Activated naive CD8-positive, alpha-beta T cell treated with anti-CD3 and anti-CD28 coated beads, Interleukin-2, amount 50 U/mL, for 24 hours (primary cell): ENCODE measurements at regions not wholly inside any gene's neighbourhood (a gene's known extent, or its start where the extent isn't known, plus 50 kb on each side); places are given as distances from the start of the nearest gene placed in this dataset.
"Not testable (repeated sequence)": the region's sequence is repeated elsewhere in the genome, so short reads cannot be mapped to it uniquely, and the experiment has no call there.

Source experiments
- ATAC-seq: fragments of 150-1000 bp; cut with Tn5 transposase; one replicate; pipeline ENCODE4 v1.10.0; 2021
- DNase-seq: peaks from one replicate; pipeline ENCODE4 v3.0.0; 2021
- H3K27ac Mint-ChIP-seq: one replicate; pipeline ENCODE4 v1.8.0; 2021; ENCODE audit warnings: mild to moderate bottlenecking, mixed read lengths
- H3K27me3 Mint-ChIP-seq: one replicate; pipeline ENCODE4 v1.8.0; 2021; ENCODE audit warnings: mixed read lengths
- H3K36me3 Mint-ChIP-seq: one replicate; pipeline ENCODE4 v1.8.0; 2021; ENCODE audit warnings: low read depth, mixed read lengths
- H3K4me1 Mint-ChIP-seq: one replicate; pipeline ENCODE4 v1.8.0; 2021; ENCODE audit warnings: mixed read lengths
- H3K4me3 Mint-ChIP-seq: one replicate; pipeline ENCODE4 v1.8.0; 2021; ENCODE audit warnings: mild to moderate bottlenecking, moderate library complexity, mixed read lengths
- H3K9me3 Mint-ChIP-seq: one replicate; pipeline ENCODE4 v1.8.0; 2021; ENCODE audit warnings: mixed read lengths

- H3K27ac Mint-ChIP-seq = no peak overlapping the region
- H3K9me3 Mint-ChIP-seq = peaks cover 5% of the 10 kb centered on the region
- DNase-seq (no peak), ATAC-seq (no peak)
- no peaks in the 10 kb centered on the region for H3K4me1 Mint-ChIP-seq
- no peak overlapping the region for H3K4me3 Mint-ChIP-seq
- H3K36me3 Mint-ChIP-seq = no peaks in the 10 kb centered on the region
- no peaks in the 10 kb centered on the region for H3K27me3 Mint-ChIP-seq
Observed at GRCh38 chr9:102941868-102942267, 53.3 kb upstream of the CYLC2 start.

GRCh38 chr9:102922526-102922925, 72.6 kb upstream of the CYLC2 start:
- H3K36me3 Mint-ChIP-seq = no peaks in the 10 kb centered on the region
- H3K27ac Mint-ChIP-seq = no peak overlapping the region
- H3K4me1 Mint-ChIP-seq = no peaks in the 10 kb centered on the region
- DNase-seq (no peak), ATAC-seq (no peak)
- H3K4me3 Mint-ChIP-seq = no peak overlapping the region
- H3K9me3 Mint-ChIP-seq = peaks cover 4% of the 10 kb centered on the region
- H3K27me3 Mint-ChIP-seq = no peaks in the 10 kb centered on the region

DNA sequence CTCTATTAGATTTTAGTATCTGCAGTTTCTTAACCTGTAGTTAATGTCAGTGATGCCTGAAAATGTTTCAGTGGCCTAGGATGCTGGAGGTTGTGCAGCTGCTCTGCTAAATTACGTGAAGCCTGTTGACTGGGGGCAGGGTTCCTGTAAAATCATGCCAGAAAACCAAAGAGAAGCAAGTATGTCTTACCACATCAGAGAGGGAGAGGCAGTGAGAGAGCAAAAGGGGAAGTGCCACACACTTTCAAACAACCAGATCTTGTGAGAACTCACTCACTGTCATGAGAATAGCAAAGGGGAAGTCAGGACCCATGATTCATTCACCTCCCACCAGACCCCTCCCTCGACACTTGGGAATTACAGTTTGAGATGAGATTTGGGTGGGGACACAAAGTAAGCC, 83.9 kb upstream of the CYLC2 start:
- Mint-ChIP-seq H3K4me1 (no peaks in the 10 kb centered on the region), H3K27ac (no peak overlapping the region), H3K36me3 (no peaks in the 10 kb centered on the region), H3K9me3 (peaks cover 7% of the 10 kb centered on the region), H3K4me3 (no peak overlapping the region), H3K27me3 (no peaks in the 10 kb centered on the region)
- ATAC-seq (no peak), DNase-seq (no peak)

- H3K4me1 Mint-ChIP-seq, H3K36me3 Mint-ChIP-seq, H3K4me3 Mint-ChIP-seq, H3K27me3 Mint-ChIP-seq, DNase-seq, H3K27ac Mint-ChIP-seq, ATAC-seq: not testable (repeated sequence)
- H3K9me3 Mint-ChIP-seq = peaks cover 13% of the 10 kb centered on the region
Observed at GRCh38 chr9:102905795-102906194, 89.3 kb upstream of the CYLC2 start.

GRCh38 chr9:102892025-102892424, 103.1 kb upstream of the CYLC2 start:
- no peak overlapping the region for H3K4me3 Mint-ChIP-seq
- no peaks in the 10 kb centered on the region for H3K36me3 Mint-ChIP-seq
- no peaks in the 10 kb centered on the region for H3K27me3 Mint-ChIP-seq
- DNase-seq (no peak), ATAC-seq (no peak)
- peaks cover 4% of the 10 kb centered on the region for H3K9me3 Mint-ChIP-seq
- H3K4me1 Mint-ChIP-seq = no peaks in the 10 kb centered on the region
- no peak overlapping the region for H3K27ac Mint-ChIP-seq

DNA sequence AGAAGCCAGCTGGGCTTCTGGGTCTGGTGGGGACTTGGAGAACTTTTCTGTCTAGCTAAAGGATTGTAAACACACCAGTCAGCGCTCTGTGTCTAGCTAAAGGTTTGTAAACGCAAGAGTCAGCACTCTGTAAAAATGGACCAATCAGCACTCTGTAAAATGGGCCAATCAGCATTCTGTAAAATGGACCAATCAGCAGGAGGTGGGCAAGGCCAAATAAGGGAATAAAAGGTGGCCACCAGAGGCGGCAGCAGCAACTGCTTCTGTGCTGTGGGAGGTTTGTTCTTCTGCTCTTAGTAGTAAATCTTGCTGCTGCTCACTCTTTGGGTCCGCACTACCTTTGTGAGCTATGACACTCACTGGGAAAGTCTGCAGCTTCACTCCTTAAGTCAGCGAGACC, 106.4 kb upstream of the CYLC2 start:
- H3K36me3 Mint-ChIP-seq, H3K27me3 Mint-ChIP-seq, H3K9me3 Mint-ChIP-seq, H3K4me3 Mint-ChIP-seq, DNase-seq, H3K27ac Mint-ChIP-seq, H3K4me1 Mint-ChIP-seq, ATAC-seq: not testable (repeated sequence)

DNA sequence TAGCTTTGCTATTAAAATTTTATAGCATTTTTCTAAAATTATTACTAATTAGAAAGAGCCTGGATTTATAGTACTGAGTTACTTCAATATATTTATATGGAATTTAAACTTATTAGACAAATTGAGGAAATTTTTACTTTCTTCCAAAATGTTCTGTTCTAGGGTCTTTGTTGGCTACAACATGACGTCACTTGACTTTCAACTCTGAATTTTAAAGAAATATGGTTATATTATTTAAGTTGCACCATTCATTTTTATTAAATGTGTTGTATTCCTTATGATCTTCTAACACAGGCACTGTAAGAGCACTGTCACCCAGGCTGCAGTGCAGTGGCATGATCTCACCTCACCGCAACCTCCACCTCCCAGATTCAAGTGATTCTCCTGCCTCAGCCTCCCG, 119.4 kb upstream of the CYLC2 start:
- no peaks in the 10 kb centered on the region for H3K4me1 Mint-ChIP-seq
- H3K27ac Mint-ChIP-seq = no peak overlapping the region
- no peaks in the 10 kb centered on the region for H3K9me3 Mint-ChIP-seq
- no peak for ATAC-seq
- no peaks in the 10 kb centered on the region for H3K27me3 Mint-ChIP-seq
- no peaks in the 10 kb centered on the region for H3K36me3 Mint-ChIP-seq
- no peak for DNase-seq
- no peak overlapping the region for H3K4me3 Mint-ChIP-seq

- Mint-ChIP-seq H3K36me3 (no peaks in the 10 kb centered on the region), H3K27me3 (no peaks in the 10 kb centered on the region), H3K4me1 (no peaks in the 10 kb centered on the region), H3K4me3 (no peak overlapping the region), H3K9me3 (peaks cover 8% of the 10 kb centered on the region), H3K27ac (no peak overlapping the region)
- DNase-seq (no peak), ATAC-seq (no peak)
Observed at GRCh38 chr9:102867488-102867887, 127.6 kb upstream of the CYLC2 start.

- Mint-ChIP-seq H3K36me3 (no peaks in the 10 kb centered on the region), H3K4me3 (no peak overlapping the region), H3K27ac (no peak overlapping the region), H3K9me3 (peaks cover 13% of the 10 kb centered on the region), H3K4me1 (no peaks in the 10 kb centered on the region), H3K27me3 (no peaks in the 10 kb centered on the region)
- no peak for DNase-seq
- no peak for ATAC-seq
Observed at GRCh38 chr9:102862478-102862877, 132.7 kb upstream of the CYLC2 start.

- Mint-ChIP-seq H3K9me3 (peaks cover 15% of the 10 kb centered on the region), H3K27ac (no peak overlapping the region), H3K4me1 (no peaks in the 10 kb centered on the region), H3K4me3 (no peak overlapping the region), H3K36me3 (no peaks in the 10 kb centered on the region), H3K27me3 (no peaks in the 10 kb centered on the region)
- no peak for DNase-seq
- ATAC-seq = no peak
Observed at GRCh38 chr9:102855641-102856040, 139.5 kb upstream of the CYLC2 start.

DNA sequence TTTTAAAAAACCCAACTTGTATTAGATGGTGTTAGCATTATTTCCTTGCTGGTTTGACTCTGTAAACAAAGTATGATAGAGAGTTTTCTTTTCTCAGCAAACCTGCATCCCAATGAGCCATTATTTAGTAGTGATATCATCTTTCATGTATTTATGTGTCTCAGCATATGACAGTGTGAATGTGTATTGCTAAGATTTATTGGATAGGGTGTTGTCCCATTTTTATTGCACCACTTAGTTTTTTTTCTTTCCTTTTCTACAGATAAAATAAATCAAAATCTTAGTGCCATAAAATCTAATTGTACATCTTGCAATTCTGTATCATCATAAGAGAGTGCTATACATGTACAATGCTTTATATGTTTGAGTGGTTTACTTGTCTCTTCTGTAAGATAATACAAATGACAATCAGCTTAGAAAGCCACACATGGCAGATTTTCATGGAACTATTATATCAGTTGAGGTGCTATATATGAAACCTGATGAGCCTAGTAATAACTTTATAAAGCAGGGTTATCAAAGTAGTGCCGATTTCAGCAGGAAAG, 149.2 kb upstream of the CYLC2 start:
- Mint-ChIP-seq H3K4me1 (no peaks in the 10 kb centered on the region), H3K9me3 (peaks cover 8% of the 10 kb centered on the region), H3K36me3 (no peaks in the 10 kb centered on the region), H3K27ac (no peak overlapping the region), H3K4me3 (no peak overlapping the region), H3K27me3 (no peaks in the 10 kb centered on the region)
- ATAC-seq = no peak
- no peak for DNase-seq

GRCh38 chr9:102844716-102845115, 150.4 kb upstream of the CYLC2 start:
- H3K27me3 Mint-ChIP-seq = no peaks in the 10 kb centered on the region
- H3K4me3 Mint-ChIP-seq = no peak overlapping the region
- no peak overlapping the region for H3K27ac Mint-ChIP-seq
- ATAC-seq (no peak), DNase-seq (no peak)
- H3K4me1 Mint-ChIP-seq = no peaks in the 10 kb centered on the region
- no peaks in the 10 kb centered on the region for H3K36me3 Mint-ChIP-seq
- peaks cover 8% of the 10 kb centered on the region for H3K9me3 Mint-ChIP-seq

DNA sequence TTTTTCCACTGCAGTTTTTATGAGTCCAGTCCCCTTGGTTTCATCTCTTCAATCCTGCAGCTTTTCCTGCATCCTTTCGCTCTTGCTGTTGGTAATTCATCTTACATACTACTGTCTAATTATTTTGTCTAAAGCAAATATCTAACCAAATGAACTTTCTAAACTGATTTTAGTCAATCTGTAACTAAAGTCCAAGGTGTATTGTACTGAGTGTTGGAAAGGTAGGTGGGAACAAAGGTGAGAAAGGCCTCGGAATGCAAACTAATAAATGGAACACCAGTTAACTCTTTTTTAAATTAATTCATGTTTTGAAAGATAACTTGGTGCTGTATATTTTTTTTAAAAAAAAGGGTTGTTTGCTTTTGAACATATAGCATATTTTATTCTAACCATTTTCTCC, 152.7 kb upstream of the CYLC2 start:
- H3K4me1 Mint-ChIP-seq = no peaks in the 10 kb centered on the region
- peaks cover 2% of the 10 kb centered on the region for H3K9me3 Mint-ChIP-seq
- H3K27me3 Mint-ChIP-seq = no peaks in the 10 kb centered on the region
- no peak overlapping the region for H3K4me3 Mint-ChIP-seq
- H3K27ac Mint-ChIP-seq = no peak overlapping the region
- DNase-seq = no peak
- no peak for ATAC-seq
- H3K36me3 Mint-ChIP-seq = no peaks in the 10 kb centered on the region

DNA sequence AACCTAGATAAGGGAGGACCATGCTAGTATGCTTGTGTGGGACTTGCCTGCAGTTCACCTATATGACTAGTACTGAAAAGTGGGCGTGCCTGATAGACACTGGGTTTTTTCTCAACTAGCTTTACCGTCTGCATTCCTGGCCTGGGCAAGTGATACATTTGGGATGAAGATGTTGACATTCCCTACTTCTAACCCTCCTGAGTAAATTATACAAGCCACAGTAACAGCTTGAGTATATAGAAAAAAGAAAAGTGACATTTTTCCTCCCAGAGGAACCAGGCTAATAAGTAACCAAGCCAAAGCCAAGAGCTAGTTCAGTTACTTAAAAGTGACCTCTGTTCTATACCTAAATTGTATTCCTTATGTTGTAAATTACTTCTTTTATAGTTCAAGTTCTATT, 153.8 kb upstream of the CYLC2 start:
- Mint-ChIP-seq H3K36me3 (no peaks in the 10 kb centered on the region), H3K9me3 (no peaks in the 10 kb centered on the region), H3K4me1 (no peaks in the 10 kb centered on the region), H3K4me3 (no peak overlapping the region), H3K27ac (no peak overlapping the region), H3K27me3 (no peaks in the 10 kb centered on the region)
- ATAC-seq (no peak), DNase-seq (no peak)

- Mint-ChIP-seq H3K27me3 (no peaks in the 10 kb centered on the region), H3K9me3 (no peaks in the 10 kb centered on the region), H3K4me3 (no peak overlapping the region), H3K4me1 (no peaks in the 10 kb centered on the region), H3K36me3 (no peaks in the 10 kb centered on the region), H3K27ac (no peak overlapping the region)
- ATAC-seq (no peak), DNase-seq (no peak)
Observed at GRCh38 chr9:102840335-102840734, 154.8 kb upstream of the CYLC2 start.

- H3K9me3 Mint-ChIP-seq = no peaks in the 10 kb centered on the region
- no peaks in the 10 kb centered on the region for H3K36me3 Mint-ChIP-seq
- no peak for DNase-seq
- ATAC-seq = no peak
- no peak overlapping the region for H3K4me3 Mint-ChIP-seq
- no peaks in the 10 kb centered on the region for H3K27me3 Mint-ChIP-seq
- H3K4me1 Mint-ChIP-seq = no peaks in the 10 kb centered on the region
- H3K27ac Mint-ChIP-seq = no peak overlapping the region
Observed at GRCh38 chr9:102832814-102833213, 162.3 kb upstream of the CYLC2 start.
